ENCODE measurements at regions not wholly inside any gene's neighbourhood (a gene's known extent, or its start where the extent isn't known, plus 50 kb on each side); places are given as distances from the start of the nearest gene placed in this dataset.

DNA sequence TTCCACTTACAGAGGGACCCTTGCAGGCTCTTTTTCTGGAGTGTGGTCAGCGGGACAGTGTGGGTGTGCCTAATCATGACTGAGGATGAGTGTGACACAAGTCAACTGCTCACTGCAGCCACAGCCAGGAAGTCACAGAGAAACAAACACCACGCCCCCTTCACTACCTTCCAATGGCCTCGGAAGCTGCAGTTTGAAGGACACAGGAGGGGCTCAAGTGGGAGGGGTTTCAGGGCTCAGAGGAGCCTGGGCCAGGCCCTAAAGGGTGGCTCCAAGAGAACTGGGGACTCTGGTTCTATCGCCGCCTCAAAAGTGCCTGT, 116.2 kb upstream of the SDK2 start:
- TF ChIP-seq, protein P1, sequence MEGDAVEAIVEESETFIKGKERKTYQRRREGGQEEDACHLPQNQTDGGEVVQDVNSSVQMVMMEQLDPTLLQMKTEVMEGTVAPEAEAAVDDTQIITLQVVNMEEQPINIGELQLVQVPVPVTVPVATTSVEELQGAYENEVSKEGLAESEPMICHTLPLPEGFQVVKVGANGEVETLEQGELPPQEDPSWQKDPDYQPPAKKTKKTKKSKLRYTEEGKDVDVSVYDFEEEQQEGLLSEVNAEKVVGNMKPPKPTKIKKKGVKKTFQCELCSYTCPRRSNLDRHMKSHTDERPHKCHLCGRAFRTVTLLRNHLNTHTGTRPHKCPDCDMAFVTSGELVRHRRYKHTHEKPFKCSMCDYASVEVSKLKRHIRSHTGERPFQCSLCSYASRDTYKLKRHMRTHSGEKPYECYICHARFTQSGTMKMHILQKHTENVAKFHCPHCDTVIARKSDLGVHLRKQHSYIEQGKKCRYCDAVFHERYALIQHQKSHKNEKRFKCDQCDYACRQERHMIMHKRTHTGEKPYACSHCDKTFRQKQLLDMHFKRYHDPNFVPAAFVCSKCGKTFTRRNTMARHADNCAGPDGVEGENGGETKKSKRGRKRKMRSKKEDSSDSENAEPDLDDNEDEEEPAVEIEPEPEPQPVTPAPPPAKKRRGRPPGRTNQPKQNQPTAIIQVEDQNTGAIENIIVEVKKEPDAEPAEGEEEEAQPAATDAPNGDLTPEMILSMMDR (IDR thresholded peaks at IDR 0.05) = no peak
- no peak for TF ChIP-seq EZH2 (IDR thresholded peaks at IDR 0.05)
- TF ChIP-seq EZH2phosphoT487 (IDR thresholded peaks at IDR 0.05) = no peak

Measured in neural progenitor cell (in vitro differentiated cells).